ENCODE measurements at regions not wholly inside any gene's neighbourhood (a gene's known extent, or its start where the extent isn't known, plus 50 kb on each side); places are given as distances from the start of the nearest gene placed in this dataset.
A peak's percentile ranks its signal among the peaks of the same experiment; 100 is the strongest.
"Not testable (repeated sequence)": the region's sequence is repeated elsewhere in the genome, so short reads cannot be mapped to it uniquely, and the experiment has no call there.

DNA sequence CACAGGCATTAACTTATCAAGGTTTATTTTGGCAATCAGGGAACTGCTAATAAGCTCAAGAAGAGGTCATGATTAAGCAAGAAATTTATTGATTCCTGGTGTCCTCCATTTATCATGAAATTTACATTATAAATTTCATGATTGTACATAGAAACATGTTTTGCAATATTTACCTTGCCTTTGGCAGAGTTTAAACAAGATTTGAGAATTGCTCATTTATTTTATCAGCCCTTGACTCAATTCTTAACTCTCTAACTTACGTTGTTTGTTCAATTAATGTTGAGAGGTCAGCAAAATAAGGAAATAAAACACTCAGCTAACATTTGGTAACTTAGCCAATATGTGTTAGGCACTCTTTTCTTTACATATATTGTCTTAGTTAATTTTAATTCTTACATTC, 286.6 kb downstream of the SLC7A11 start:
- no peak for DNase-seq (ENCODE audit: low read depth in 1 of 2, low spot score in 1 of 2)
- no peak for TF ChIP-seq JUND (IDR thresholded peaks at IDR 0.05; ENCODE audit: low read depth)
- in situ Hi-C loops (cut with HindIII; ENCODE audit: low pct_unique_long_range_greater_than_20kb, low sequenced_read_pairs): no loop called here

DNA sequence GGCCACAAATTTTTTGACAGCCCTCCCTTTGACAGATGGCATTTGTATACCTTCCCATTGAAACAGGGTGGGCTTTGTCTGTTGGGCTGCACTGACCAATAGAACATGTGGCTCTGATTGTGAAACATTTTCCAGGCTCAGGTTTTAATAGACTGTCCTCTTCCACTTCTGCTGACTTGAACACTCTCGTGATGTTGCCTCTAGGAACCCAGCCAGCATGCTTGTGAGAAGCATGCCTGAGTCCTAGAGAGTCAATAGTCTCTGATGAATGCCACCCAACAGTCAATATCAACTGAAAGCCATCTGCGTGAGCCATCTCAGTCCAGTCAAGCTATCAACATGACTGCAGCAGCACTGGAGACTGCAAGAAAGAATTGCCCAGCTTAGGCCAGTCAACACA, 290.0 kb downstream of the SLC7A11 start:
- no peak for TF ChIP-seq JUND (IDR thresholded peaks at IDR 0.05; ENCODE audit: low read depth)
- in situ Hi-C loops (cut with HindIII; ENCODE audit: low pct_unique_long_range_greater_than_20kb, low sequenced_read_pairs): no loop called here
- DNase-seq (ENCODE audit: low read depth in 1 of 2, low spot score in 1 of 2): no peak

DNA sequence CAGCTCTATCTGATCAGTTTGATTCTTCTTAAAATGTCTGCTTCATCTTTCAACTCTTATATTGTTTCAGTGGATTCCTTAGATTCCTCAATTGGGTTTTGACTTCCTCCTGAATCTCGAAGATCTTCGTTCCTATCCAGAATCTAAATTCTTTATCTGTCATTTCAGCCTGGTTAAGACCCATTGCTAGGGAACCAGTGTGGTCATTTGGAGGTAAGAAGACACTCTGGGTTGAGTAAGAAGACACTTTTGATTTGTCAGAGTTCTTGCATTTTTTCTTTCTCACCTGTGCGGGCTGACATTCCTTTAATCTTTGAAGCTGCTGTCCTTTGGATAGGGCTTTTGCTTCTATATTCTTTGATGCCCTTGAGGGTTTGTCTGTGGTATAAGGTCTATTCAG, 291.9 kb downstream of the SLC7A11 start:
- DNase-seq (ENCODE audit: low read depth in 1 of 2, low spot score in 1 of 2): no peak
- in situ Hi-C loops (cut with HindIII; ENCODE audit: low pct_unique_long_range_greater_than_20kb, low sequenced_read_pairs): no loop called here
- TF ChIP-seq JUND (IDR thresholded peaks at IDR 0.05; ENCODE audit: low read depth): no peak

DNA sequence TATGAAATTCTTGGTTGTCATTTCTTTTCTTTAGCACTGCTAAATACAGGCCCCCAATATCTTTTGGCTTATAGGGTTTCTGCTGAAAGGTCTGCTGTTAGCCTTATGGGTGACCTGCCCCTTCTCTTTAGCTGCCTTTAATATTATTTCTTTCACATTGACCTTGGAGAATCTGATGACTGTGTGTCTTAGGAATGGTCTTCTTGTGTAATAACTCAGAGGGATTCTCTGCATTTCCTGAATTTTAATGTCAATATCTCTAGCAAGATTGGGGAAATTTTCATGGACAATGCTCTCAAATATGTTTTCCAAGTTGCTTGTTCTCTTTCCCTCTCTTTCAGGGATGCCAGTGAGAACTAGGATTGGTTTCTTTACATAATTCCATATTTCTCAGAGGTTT, 292.4 kb downstream of the SLC7A11 start:
- no peak for DNase-seq (ENCODE audit: low read depth in 1 of 2, low spot score in 1 of 2)
- TF ChIP-seq JUND (IDR thresholded peaks at IDR 0.05; ENCODE audit: low read depth): no peak
- in situ Hi-C loops (cut with HindIII; ENCODE audit: low pct_unique_long_range_greater_than_20kb, low sequenced_read_pairs): no loop called here

GRCh38 chr4:137946453-137947174, 295.5 kb downstream of the SLC7A11 start:
- in situ Hi-C loops (cut with HindIII; ENCODE audit: low pct_unique_long_range_greater_than_20kb, low sequenced_read_pairs): no loop called here

DNA sequence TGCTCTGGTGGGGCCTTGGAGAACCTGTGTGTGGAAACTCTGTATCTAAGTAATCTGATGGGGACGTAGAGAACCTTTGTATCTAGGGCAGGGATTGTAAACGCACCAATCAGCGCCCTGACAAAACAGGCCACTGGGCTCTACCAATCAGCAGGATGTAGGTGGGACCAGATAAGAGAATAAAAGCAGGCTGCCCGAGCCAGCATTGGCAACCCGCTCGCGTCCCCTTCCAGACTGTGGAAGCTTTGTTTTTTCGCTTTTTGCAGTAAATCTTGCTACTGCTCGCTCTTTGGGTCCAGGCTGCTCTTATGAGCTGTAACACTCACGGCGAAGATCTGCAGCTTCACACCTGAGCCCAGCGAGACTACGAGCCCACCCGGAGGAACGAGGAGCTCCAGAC, 299.3 kb downstream of the SLC7A11 start:
- DNase-seq (ENCODE audit: low read depth in 1 of 2, low spot score in 1 of 2); in situ Hi-C loops (cut with HindIII; ENCODE audit: low pct_unique_long_range_greater_than_20kb, low sequenced_read_pairs): not testable (repeated sequence)

More at GRCh38 chr4:137946453-137947174, 295.5 kb downstream of the SLC7A11 start:
- DNase-seq (ENCODE audit: low read depth in 1 of 2, low spot score in 1 of 2): no peak
- TF ChIP-seq JUND (IDR thresholded peaks at IDR 0.05; ENCODE audit: low read depth): no peak

GRCh38 chr4:137942015-137942515, 300.1 kb downstream of the SLC7A11 start:
- in situ Hi-C loops (cut with HindIII; ENCODE audit: low pct_unique_long_range_greater_than_20kb, low sequenced_read_pairs); DNase-seq (ENCODE audit: low read depth in 1 of 2, low spot score in 1 of 2): not testable (repeated sequence)

GRCh38 chr4:137934911-137935310, 307.2 kb downstream of the SLC7A11 start:
- in situ Hi-C loops (cut with HindIII; ENCODE audit: low pct_unique_long_range_greater_than_20kb, low sequenced_read_pairs): no loop called here
- no peak for TF ChIP-seq JUND (IDR thresholded peaks at IDR 0.05; ENCODE audit: low read depth)
- no peak for DNase-seq (ENCODE audit: low read depth in 1 of 2, low spot score in 1 of 2)

DNA sequence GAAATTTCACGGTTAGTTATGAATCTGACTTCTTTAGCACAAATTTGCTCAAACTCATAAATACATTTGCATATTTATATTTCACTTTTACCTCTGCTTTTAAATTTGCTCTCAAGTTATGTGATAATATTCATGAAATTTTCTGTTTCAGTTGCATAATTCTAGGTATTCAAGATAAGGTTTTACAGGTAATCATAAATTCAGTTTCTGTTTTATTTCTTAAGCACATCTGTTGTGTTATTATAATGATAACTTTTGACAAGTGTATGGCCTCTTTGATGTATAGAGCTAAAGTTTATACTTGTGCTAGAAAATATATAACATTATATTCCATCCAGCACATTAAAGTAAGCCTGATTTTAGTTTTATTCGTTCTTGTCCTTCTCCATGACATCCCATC, 308.1 kb downstream of the SLC7A11 start:
- DNase-seq (ENCODE audit: low read depth in 1 of 2, low spot score in 1 of 2): no peak
- in situ Hi-C loops (cut with HindIII; ENCODE audit: low pct_unique_long_range_greater_than_20kb, low sequenced_read_pairs): no loop called here
- TF ChIP-seq JUND (IDR thresholded peaks at IDR 0.05; ENCODE audit: low read depth): no peak

DNA sequence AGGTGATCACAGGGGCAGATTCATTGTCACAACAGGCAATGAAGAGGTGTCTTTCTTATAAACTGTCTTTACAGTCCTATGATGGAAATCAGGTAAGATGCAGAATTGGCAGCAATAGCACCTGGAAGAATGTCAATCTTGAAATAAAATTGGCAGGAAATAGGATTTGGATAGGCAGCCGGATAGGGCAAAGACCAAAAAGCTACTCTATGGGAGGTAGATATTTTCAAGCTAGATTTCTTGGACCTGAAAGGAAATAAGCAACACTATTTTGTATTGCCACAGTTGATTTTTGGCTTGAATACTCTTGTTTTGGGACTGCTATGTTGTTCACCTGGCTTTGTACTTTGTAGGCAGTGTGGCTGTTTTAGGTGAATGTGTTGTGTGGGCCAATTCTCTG, 314.2 kb downstream of the SLC7A11 start:
- in situ Hi-C loops (cut with HindIII; ENCODE audit: low pct_unique_long_range_greater_than_20kb, low sequenced_read_pairs): no loop called here
- no peak for TF ChIP-seq JUND (IDR thresholded peaks at IDR 0.05; ENCODE audit: low read depth)
- DNase-seq (ENCODE audit: low read depth in 1 of 2, low spot score in 1 of 2): no peak

- DNase-seq (ENCODE audit: low read depth in 1 of 2, low spot score in 1 of 2): no peak
- TF ChIP-seq JUND (IDR thresholded peaks at IDR 0.05; ENCODE audit: low read depth): no peak
- in situ Hi-C loops (cut with HindIII; ENCODE audit: low pct_unique_long_range_greater_than_20kb, low sequenced_read_pairs): no loop called here
These were observed 318.7 kb downstream of the SLC7A11 start for GRCh38 chr4:137923494-137923893.

DNA sequence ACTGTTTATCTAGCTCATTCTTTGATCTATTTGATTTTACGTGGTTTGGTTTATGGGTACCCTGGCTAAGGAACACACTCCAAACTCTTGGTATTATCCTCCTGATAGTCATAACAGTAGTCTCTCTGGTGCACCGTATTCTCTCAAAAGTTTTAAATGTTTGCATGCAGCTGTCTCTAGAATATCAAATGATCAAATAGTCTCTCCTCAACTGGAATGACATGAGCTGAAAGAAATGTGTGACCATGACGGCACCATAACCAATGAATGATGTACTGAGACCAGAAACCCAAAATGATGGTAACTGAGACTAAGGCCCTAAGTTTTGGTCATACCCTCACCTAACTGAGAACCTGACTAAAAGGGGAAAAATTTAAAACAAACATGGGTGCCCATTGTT, 319.4 kb downstream of the SLC7A11 start:
- in situ Hi-C loops (cut with HindIII; ENCODE audit: low pct_unique_long_range_greater_than_20kb, low sequenced_read_pairs): no loop called here
- no peak for DNase-seq (ENCODE audit: low read depth in 1 of 2, low spot score in 1 of 2)
- TF ChIP-seq JUND (IDR thresholded peaks at IDR 0.05; ENCODE audit: low read depth): no peak

- DNase-seq (ENCODE audit: low read depth in 1 of 2, low spot score in 1 of 2): peak in 1 of 2 experiments; percentile 2
- no peak for TF ChIP-seq JUND (IDR thresholded peaks at IDR 0.05; ENCODE audit: low read depth)
- in situ Hi-C loops (cut with HindIII; ENCODE audit: low pct_unique_long_range_greater_than_20kb, low sequenced_read_pairs): no loop called here
These were observed 332.4 kb downstream of the SLC7A11 start for GRCh38 chr4:137909529-137910309.
